ENCODE measurements at regions not wholly inside any gene's neighbourhood (a gene's known extent, or its start where the extent isn't known, plus 50 kb on each side); places are given as distances from the start of the nearest gene placed in this dataset.

DNA sequence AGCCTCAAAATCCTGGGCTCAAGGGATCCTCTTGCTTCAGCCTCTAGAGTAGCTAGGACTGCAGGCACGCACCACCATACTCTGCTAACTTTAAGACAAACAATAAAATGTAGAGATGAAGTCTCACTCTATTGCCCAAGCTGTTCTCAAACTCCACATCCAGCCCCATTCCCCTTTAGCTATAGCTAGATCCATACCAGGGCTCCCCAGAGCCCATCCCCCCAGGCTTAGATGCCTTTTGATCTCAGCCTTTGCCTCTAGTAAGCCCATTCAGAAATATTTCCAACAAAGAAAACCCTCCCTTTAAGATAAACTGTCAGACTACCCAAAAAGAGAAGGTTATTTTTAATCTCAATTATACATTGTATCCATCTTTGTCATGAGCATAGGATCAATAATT, 325.4 kb downstream of the CHRM3 start:
- no peak overlapping the region for H3K27ac ChIP-seq
- TF ChIP-seq, protein P1, sequence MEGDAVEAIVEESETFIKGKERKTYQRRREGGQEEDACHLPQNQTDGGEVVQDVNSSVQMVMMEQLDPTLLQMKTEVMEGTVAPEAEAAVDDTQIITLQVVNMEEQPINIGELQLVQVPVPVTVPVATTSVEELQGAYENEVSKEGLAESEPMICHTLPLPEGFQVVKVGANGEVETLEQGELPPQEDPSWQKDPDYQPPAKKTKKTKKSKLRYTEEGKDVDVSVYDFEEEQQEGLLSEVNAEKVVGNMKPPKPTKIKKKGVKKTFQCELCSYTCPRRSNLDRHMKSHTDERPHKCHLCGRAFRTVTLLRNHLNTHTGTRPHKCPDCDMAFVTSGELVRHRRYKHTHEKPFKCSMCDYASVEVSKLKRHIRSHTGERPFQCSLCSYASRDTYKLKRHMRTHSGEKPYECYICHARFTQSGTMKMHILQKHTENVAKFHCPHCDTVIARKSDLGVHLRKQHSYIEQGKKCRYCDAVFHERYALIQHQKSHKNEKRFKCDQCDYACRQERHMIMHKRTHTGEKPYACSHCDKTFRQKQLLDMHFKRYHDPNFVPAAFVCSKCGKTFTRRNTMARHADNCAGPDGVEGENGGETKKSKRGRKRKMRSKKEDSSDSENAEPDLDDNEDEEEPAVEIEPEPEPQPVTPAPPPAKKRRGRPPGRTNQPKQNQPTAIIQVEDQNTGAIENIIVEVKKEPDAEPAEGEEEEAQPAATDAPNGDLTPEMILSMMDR (conservative IDR thresholded peaks at IDR 0.05): no peak

- peak overlapping the region; percentile 73 for H3K27ac ChIP-seq
- TF ChIP-seq, protein P1 (conservative IDR thresholded peaks at IDR 0.05): no peak
Observed at GRCh38 chr1:239717097-239717917, 330.9 kb downstream of the CHRM3 start.

DNA sequence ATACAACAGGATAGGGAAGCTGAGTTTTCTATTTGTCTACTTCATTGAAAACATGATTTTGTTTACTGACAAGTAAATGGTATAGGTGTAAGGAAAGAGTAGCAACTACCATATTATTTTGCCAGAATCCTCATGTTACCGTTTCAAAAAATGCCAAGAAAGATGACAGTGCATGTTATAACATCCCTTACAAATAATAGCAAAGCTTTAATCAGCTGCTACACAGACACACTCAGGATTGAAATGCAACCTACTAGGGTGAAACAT, 331.5 kb downstream of the CHRM3 start:
- peak overlapping the region; percentile 73 for H3K27ac ChIP-seq
- TF ChIP-seq, protein P1 (conservative IDR thresholded peaks at IDR 0.05): no peak

DNA sequence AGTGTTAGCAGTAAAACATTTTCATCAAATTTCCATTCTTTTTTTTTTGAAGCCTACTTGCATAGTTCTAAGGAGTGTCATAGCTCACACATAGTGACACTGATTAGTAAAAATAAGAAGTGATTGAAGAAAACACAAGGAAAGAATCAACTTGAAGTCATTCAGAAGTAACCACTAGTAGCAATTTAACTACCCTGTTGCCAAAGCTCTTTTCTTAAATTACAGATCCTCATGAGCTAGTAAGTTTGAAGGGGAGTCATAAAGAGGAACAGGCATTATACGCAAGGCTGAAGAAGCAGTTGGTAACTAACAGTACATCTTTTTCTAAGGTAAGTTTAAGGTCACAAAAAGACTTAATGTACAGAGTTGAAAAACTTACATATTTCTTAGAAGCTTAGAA, 332.2 kb downstream of the CHRM3 start:
- H3K27ac ChIP-seq: peak overlapping the region; percentile 73
- TF ChIP-seq, protein P1 (conservative IDR thresholded peaks at IDR 0.05): no peak

- no peak overlapping the region for H3K27ac ChIP-seq
- TF ChIP-seq, protein P1 (conservative IDR thresholded peaks at IDR 0.05): no peak
Observed at GRCh38 chr1:239718997-239719628, 332.7 kb downstream of the CHRM3 start.

- TF ChIP-seq, protein P1 (conservative IDR thresholded peaks at IDR 0.05): no peak
- H3K27ac ChIP-seq: no peak overlapping the region
Observed at GRCh38 chr1:239719642-239720258, 333.4 kb downstream of the CHRM3 start.

GRCh38 chr1:239722035-239722434, 335.7 kb downstream of the CHRM3 start:
- TF ChIP-seq, protein P1 (conservative IDR thresholded peaks at IDR 0.05): no peak
- no peak overlapping the region for H3K27ac ChIP-seq
